ENCODE measurements at regions not wholly inside any gene's neighbourhood (a gene's known extent, or its start where the extent isn't known, plus 50 kb on each side); places are given as distances from the start of the nearest gene placed in this dataset.

DNA sequence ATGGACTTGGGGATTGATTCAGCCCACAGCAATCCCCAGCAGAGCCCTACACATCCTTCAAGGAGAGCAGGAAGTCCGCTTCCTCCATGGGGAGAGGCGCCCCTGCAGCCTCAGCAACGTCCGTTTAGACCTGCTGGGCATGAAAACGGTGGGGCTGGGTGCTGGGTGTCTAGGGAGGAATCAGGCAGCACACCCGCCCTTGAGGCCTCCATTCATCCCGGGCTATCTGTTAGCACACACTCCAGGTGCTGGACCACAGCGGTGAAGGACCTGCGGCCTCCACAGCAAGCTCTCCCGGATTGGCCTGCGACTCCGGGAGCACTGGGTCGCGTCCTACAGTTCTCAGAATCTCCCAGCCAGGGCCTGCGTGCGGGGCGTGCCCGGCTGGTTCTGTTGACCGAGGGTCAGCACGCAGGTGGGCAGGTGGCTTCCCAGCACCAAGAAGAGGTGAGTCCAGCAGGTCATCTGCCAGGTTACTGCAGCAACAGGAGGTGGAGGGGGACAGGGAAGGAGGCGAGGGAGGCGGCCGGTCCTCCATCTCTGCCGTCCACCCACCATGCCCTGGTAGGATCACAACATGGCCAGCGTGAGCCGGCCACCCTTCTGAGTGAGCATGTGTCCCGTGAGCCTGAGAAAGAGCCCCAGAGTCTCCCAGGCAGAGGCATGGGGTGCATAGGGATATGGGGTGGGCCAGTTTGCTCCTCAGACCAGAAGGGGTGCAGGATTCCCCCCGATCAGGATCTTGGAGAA is 96.6 kb downstream of the RIPK4 start:
- DNase-seq (ENCODE audit: low spot score) (no peak), FAIRE-seq (no peak), ATAC-seq (no peak)
- Histone ChIP-seq H4K20me1 (ENCODE audit: insufficient read depth, low read length) (no peaks in the 10 kb centered on the region), H3K4me3 (replicated peaks in 1 of 3; ENCODE audit: insufficient read depth in 1 of 3, low read depth in 2 of 3, low read length in 3 of 3) (no peak overlapping the region), H3K9me3 (ENCODE audit: low read length) (no peaks in the 10 kb centered on the region), H3K27me3 (ENCODE audit: control insufficient read depth in 1 of 2, insufficient read depth in 2 of 2, low read length in 2 of 2) (peaks cover 2 to 24% of the 10 kb centered on the region in 2 experiments; a peak in 3 of 5 replicates), H3K4me2 (ENCODE audit: low read depth, low read length) (no peak overlapping the region), H2AFZ (ENCODE audit: low read length) (no peak overlapping the region), H3K79me2 (ENCODE audit: insufficient read depth, low read length) (no peaks in the 10 kb centered on the region), H3K36me3 (replicated peaks in 1 of 2; ENCODE audit: control insufficient read depth in 1 of 2, insufficient read depth in 2 of 2, low read length in 2 of 2) (no peaks in the 10 kb centered on the region), H3K9ac (ENCODE audit: insufficient read depth, low read depth, low read length) (no peak overlapping the region), H3K4me1 (ENCODE audit: insufficient read depth, low read length) (peaks cover 4% of the 10 kb centered on the region), H3K27ac (ENCODE audit: extremely low read length, insufficient read depth, low read length) (no peak overlapping the region)
- BruUV-seq (replicated peaks), result no TSS peak
- in situ Hi-C loops (cut with HindIII; ENCODE audit: extremely low pct_ligation_motif_present, low pct_unique_long_range_greater_than_20kb) (no loop called here), intact Hi-C loops (cut with micrococcal nuclease; ENCODE audit: unreplicated experiment) (no loop called here)
- ChIA-PET CTCF (ENCODE audit: low intra/inter-chr PET ratio, low total read pairs) (no interaction called here), POLR2A (no interaction called here)
- 50% methylated on average over 9 of the region's 28 CpGs for WGBS (ENCODE audit: low lambda C conversion rate)
- TF ChIP-seq, protein P1, sequence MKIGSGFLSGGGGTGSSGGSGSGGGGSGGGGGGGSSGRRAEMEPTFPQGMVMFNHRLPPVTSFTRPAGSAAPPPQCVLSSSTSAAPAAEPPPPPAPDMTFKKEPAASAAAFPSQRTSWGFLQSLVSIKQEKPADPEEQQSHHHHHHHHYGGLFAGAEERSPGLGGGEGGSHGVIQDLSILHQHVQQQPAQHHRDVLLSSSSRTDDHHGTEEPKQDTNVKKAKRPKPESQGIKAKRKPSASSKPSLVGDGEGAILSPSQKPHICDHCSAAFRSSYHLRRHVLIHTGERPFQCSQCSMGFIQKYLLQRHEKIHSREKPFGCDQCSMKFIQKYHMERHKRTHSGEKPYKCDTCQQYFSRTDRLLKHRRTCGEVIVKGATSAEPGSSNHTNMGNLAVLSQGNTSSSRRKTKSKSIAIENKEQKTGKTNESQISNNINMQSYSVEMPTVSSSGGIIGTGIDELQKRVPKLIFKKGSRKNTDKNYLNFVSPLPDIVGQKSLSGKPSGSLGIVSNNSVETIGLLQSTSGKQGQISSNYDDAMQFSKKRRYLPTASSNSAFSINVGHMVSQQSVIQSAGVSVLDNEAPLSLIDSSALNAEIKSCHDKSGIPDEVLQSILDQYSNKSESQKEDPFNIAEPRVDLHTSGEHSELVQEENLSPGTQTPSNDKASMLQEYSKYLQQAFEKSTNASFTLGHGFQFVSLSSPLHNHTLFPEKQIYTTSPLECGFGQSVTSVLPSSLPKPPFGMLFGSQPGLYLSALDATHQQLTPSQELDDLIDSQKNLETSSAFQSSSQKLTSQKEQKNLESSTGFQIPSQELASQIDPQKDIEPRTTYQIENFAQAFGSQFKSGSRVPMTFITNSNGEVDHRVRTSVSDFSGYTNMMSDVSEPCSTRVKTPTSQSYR (CRISPR knock-in tag; IDR thresholded peaks at IDR 0.05; ENCODE audit: borderline replicate concordance), result no peak
- no peak for TF ChIP-seq SMYD3 (CRISPR knock-in tag; IDR thresholded peaks at IDR 0.05)
- TF ChIP-seq, protein P2, sequence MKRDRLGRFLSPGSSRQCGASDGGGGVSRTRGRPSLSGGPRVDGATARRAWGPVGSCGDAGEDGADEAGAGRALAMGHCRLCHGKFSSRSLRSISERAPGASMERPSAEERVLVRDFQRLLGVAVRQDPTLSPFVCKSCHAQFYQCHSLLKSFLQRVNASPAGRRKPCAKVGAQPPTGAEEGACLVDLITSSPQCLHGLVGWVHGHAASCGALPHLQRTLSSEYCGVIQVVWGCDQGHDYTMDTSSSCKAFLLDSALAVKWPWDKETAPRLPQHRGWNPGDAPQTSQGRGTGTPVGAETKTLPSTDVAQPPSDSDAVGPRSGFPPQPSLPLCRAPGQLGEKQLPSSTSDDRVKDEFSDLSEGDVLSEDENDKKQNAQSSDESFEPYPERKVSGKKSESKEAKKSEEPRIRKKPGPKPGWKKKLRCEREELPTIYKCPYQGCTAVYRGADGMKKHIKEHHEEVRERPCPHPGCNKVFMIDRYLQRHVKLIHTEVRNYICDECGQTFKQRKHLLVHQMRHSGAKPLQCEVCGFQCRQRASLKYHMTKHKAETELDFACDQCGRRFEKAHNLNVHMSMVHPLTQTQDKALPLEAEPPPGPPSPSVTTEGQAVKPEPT (CRISPR knock-in tag; IDR thresholded peaks at IDR 0.05; ENCODE audit: low read depth), result no peak
- no peak for TF ChIP-seq ATF7-NPFF (CRISPR knock-in tag; IDR thresholded peaks at IDR 0.05; ENCODE audit: low read depth)
- TF ChIP-seq ZNF878 (CRISPR knock-in tag; IDR thresholded peaks at IDR 0.05), result no peak
- TF ChIP-seq, protein P3, sequence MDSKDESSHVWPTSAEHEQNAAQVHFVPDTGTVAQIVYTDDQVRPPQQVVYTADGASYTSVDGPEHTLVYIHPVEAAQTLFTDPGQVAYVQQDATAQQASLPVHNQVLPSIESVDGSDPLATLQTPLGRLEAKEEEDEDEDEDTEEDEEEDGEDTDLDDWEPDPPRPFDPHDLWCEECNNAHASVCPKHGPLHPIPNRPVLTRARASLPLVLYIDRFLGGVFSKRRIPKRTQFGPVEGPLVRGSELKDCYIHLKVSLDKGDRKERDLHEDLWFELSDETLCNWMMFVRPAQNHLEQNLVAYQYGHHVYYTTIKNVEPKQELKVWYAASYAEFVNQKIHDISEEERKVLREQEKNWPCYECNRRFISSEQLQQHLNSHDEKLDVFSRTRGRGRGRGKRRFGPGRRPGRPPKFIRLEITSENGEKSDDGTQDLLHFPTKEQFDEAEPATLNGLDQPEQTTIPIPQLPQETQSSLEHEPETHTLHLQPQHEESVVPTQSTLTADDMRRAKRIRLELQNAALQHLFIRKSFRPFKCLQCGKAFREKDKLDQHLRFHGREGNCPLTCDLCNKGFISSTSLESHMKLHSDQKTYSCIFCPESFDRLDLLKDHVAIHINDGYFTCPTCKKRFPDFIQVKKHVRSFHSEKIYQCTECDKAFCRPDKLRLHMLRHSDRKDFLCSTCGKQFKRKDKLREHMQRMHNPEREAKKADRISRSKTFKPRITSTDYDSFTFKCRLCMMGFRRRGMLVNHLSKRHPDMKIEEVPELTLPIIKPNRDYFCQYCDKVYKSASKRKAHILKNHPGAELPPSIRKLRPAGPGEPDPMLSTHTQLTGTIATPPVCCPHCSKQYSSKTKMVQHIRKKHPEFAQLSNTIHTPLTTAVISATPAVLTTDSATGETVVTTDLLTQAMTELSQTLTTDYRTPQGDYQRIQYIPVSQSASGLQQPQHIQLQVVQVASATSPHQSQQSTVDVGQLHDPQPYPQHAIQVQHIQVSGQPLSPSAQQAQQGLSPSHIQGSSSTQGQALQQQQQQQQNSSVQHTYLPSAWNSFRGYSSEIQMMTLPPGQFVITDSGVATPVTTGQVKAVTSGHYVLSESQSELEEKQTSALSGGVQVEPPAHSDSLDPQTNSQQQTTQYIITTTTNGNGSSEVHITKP (CRISPR knock-in tag; IDR thresholded peaks at IDR 0.05; ENCODE audit: low read depth), result no peak
- TF ChIP-seq ZKSCAN1 (IDR thresholded peaks at IDR 0.05; ENCODE audit: low read length), result no peak
- TF ChIP-seq SSRP1 (CRISPR knock-in tag; IDR thresholded peaks at IDR 0.05), result no peak
- no peak for TF ChIP-seq TCF7L2 (IDR thresholded peaks at IDR 0.05; ENCODE audit: low read depth, low read length)
- TF ChIP-seq, protein P4, sequence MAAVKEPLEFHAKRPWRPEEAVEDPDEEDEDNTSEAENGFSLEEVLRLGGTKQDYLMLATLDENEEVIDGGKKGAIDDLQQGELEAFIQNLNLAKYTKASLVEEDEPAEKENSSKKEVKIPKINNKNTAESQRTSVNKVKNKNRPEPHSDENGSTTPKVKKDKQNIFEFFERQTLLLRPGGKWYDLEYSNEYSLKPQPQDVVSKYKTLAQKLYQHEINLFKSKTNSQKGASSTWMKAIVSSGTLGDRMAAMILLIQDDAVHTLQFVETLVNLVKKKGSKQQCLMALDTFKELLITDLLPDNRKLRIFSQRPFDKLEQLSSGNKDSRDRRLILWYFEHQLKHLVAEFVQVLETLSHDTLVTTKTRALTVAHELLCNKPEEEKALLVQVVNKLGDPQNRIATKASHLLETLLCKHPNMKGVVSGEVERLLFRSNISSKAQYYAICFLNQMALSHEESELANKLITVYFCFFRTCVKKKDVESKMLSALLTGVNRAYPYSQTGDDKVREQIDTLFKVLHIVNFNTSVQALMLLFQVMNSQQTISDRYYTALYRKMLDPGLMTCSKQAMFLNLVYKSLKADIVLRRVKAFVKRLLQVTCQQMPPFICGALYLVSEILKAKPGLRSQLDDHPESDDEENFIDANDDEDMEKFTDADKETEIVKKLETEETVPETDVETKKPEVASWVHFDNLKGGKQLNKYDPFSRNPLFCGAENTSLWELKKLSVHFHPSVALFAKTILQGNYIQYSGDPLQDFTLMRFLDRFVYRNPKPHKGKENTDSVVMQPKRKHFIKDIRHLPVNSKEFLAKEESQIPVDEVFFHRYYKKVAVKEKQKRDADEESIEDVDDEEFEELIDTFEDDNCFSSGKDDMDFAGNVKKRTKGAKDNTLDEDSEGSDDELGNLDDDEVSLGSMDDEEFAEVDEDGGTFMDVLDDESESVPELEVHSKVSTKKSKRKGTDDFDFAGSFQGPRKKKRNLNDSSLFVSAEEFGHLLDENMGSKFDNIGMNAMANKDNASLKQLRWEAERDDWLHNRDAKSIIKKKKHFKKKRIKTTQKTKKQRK (IDR thresholded peaks at IDR 0.05; ENCODE audit: low read length), result no peak
- no peak for TF ChIP-seq CHD4 (IDR thresholded peaks at IDR 0.05; ENCODE audit: borderline replicate concordance, low read length)

Data from HepG2 (cell line).